HepG2 (cell line): ENCODE measurements at regions not wholly inside any gene's neighbourhood (a gene's known extent, or its start where the extent isn't known, plus 50 kb on each side); places are given as distances from the start of the nearest gene placed in this dataset.

ENCODE experiments used
- ATAC-seq: fragments of 200-7000 bp; cut with Tn5 transposase; 3 replicates; pipeline ENCODE4 v1.9.1; 2020; ENCODE audit warnings: mild to moderate bottlenecking, moderate library complexity
- BruUV-seq: library from RNA; stranded (reverse); fragments of 400-500 nt; replicated peaks from 2 replicates; lab custom pipeline; 2021; lab: Mats Ljungman, UMichigan
- CTCF ChIA-PET: fragments of 300-600 bp; formaldehyde crosslinking; extraction: SDS; loops from one replicate; lab custom pipeline; 2021; ENCODE audit warnings: low total read pairs, inconsistent platforms, low intra/inter-chr PET ratio; lab: Yijun Ruan, JAX
- POLR2A ChIA-PET: fragments of 350-600 bp; sonication (Branson Sonifier 250); formaldehyde crosslinking; loops from one replicate; lab custom pipeline; 2020; ENCODE audit warnings: antibody characterized with exemption, inconsistent platforms; lab: Yijun Ruan, JAX
- DNase-seq: peaks from one replicate; pipeline ENCODE4 v3.0.0-alpha.2; 2015; ENCODE audit warnings: low spot score
- FAIRE-seq: peaks from 3 replicates; lab custom pipeline; 2011; peaks lifted over from hg19 to GRCh38; lab: Jason Lieb, UNC
- H2AFZ ChIP-seq: one replicate; pipeline ENCODE4 v1.6.1; 2011; ENCODE audit warnings: low read length, inconsistent platforms
- H3K27ac ChIP-seq: fragments of 300-600 bp; 3 replicates; pipeline ENCODE4 v1.8.0; 2011; ENCODE audit warnings: mixed run types, mild to moderate bottlenecking, mixed read lengths, low read length, inconsistent platforms; ENCODE audit not compliant: insufficient read depth; ENCODE audit errors: extremely low read length
- H3K27me3 ChIP-seq, 2 experiments: fragments of 200-600 bp in 1 of 2; 2 replicates in 1 of 2; 3 replicates in 1 of 2; pipeline versions ENCODE4 v1.6.0 to v1.8.0; 2011; ENCODE audit warnings: low read length in 2 of 2, mild to moderate bottlenecking in 2 of 2, moderate library complexity in 2 of 2, inconsistent platforms in 1 of 2; ENCODE audit not compliant: insufficient read depth in 2 of 2, control insufficient read depth in 1 of 2
- H3K36me3 ChIP-seq, 2 experiments: fragments of 200-600 bp in 1 of 2; replicated peaks in 1 of 2; 2 replicates in 1 of 2; 3 replicates in 1 of 2; pipeline versions ENCODE4 v1.5.1 to v1.8.0; 2011; ENCODE audit warnings: low read length in 2 of 2, inconsistent platforms in 1 of 2; ENCODE audit not compliant: insufficient read depth in 2 of 2, control insufficient read depth in 1 of 2
- H3K4me1 ChIP-seq: 2 replicates; pipeline ENCODE4 v1.5.1; 2012; ENCODE audit warnings: low read length, inconsistent platforms; ENCODE audit not compliant: insufficient read depth
- H3K4me2 ChIP-seq: 2 replicates; pipeline ENCODE4 v1.6.0; 2011; ENCODE audit warnings: low read depth, low read length, inconsistent platforms
- H3K4me3 ChIP-seq, 3 experiments: fragments of 200-600 bp in 1 of 3; sonication (generic), shearing (Covaris generic) in 1 of 3; replicated peaks in 1 of 3; 2 replicates each; pipeline ENCODE4 v1.5.1; 2011 to 2016; ENCODE audit warnings: low read length in 3 of 3, inconsistent platforms in 2 of 3, low read depth in 2 of 3, mild to moderate bottlenecking in 2 of 3, control low read depth in 1 of 3, mixed read lengths in 1 of 3; ENCODE audit not compliant: insufficient read depth in 1 of 3
- H3K79me2 ChIP-seq: one replicate; pipeline ENCODE4 v1.6.1; 2011; ENCODE audit warnings: low read length, inconsistent platforms; ENCODE audit not compliant: insufficient read depth
- H3K9ac ChIP-seq: 2 replicates; pipeline ENCODE4 v1.6.0; 2011; ENCODE audit warnings: mild to moderate bottlenecking, low read depth, low read length, inconsistent platforms; ENCODE audit not compliant: insufficient read depth
- H3K9me3 ChIP-seq: 2 replicates; pipeline ENCODE4 v1.5.1; 2012; ENCODE audit warnings: mild to moderate bottlenecking, low read length
- H4K20me1 ChIP-seq: 2 replicates; pipeline ENCODE4 v1.6.0; 2011; ENCODE audit warnings: inconsistent platforms, mild to moderate bottlenecking, low read length, moderate library complexity; ENCODE audit not compliant: insufficient read depth
- BORCS8-MEF2B ChIP-seq: sonication (generic); formaldehyde crosslinking; IDR thresholded peaks from 2 replicates; pipeline ENCODE4 v1.8.0; 2022; ENCODE audit warnings: mild to moderate bottlenecking, missing genetic modification reagents
- FOXP4 ChIP-seq: sonication (generic); formaldehyde crosslinking; IDR thresholded peaks from 2 replicates; pipeline ENCODE4 v1.4.0; 2020; ENCODE audit warnings: missing genetic modification reagents
- IRX3 ChIP-seq: sonication (generic); formaldehyde crosslinking; IDR thresholded peaks from 2 replicates; pipeline ENCODE4 v1.8.1; 2023; ENCODE audit warnings: mild to moderate bottlenecking, low read depth, missing genetic modification reagents, borderline replicate concordance
- JUN ChIP-seq: sonication (generic); formaldehyde crosslinking; IDR thresholded peaks from 2 replicates; pipeline ENCODE4 v1.4.0; 2020; ENCODE audit warnings: mild to moderate bottlenecking, missing genetic modification reagents
- KAT2B ChIP-seq: fragments of 150-350 bp; IDR thresholded peaks from 2 replicates; pipeline ENCODE4 v1.6.1; 2014; ENCODE audit warnings: low read depth, low read length, borderline replicate concordance
- KMT2A ChIP-seq: sonication (generic); formaldehyde crosslinking; IDR thresholded peaks from 2 replicates; pipeline ENCODE4 v1.4.0; 2020; ENCODE audit warnings: missing genetic modification reagents
- MAF1 ChIP-seq: sonication (generic); formaldehyde crosslinking; IDR thresholded peaks from 2 replicates; pipeline ENCODE4 v1.5.0; 2020; ENCODE audit warnings: missing genetic modification reagents, borderline replicate concordance
- POLR2AphosphoS5 ChIP-seq: IDR thresholded peaks from 2 replicates; pipeline ENCODE4 v1.6.1; 2012; ENCODE audit warnings: low read depth, low read length
- SMAD1 ChIP-seq: sonication (generic); formaldehyde crosslinking; IDR thresholded peaks from 2 replicates; pipeline ENCODE4 v1.4.0; 2020; ENCODE audit warnings: missing genetic modification reagents, low read depth, mild to moderate bottlenecking, borderline replicate concordance
- ZBTB34 ChIP-seq: sonication (generic); formaldehyde crosslinking; IDR thresholded peaks from 2 replicates; pipeline ENCODE4 v1.8.0; 2022; ENCODE audit warnings: mild to moderate bottlenecking, missing genetic modification reagents
- ZKSCAN8 ChIP-seq: IDR thresholded peaks from 2 replicates; pipeline ENCODE4 v1.6.1; 2016; ENCODE audit warnings: borderline replicate concordance, missing genetic modification reagents, missing compliant biosample characterization
- ZNF235 ChIP-seq: sonication (generic); formaldehyde crosslinking; IDR thresholded peaks from 2 replicates; pipeline ENCODE4 v1.8.1; 2023; ENCODE audit warnings: mild to moderate bottlenecking, missing genetic modification reagents, borderline replicate concordance
- ZNF367 ChIP-seq: sonication (generic); formaldehyde crosslinking; IDR thresholded peaks from 2 replicates; pipeline ENCODE4 v1.4.0; 2020; ENCODE audit warnings: missing genetic modification reagents, borderline replicate concordance
- ZNF781 ChIP-seq: sonication (generic); formaldehyde crosslinking; IDR thresholded peaks from 2 replicates; pipeline ENCODE4 v1.5.1; 2020; ENCODE audit warnings: borderline replicate concordance, mild to moderate bottlenecking, missing genetic modification reagents; ENCODE audit errors: not compliant biosample characterization
- ZNF839 ChIP-seq: sonication (generic); formaldehyde crosslinking; IDR thresholded peaks from 2 replicates; pipeline ENCODE4 v1.4.0; 2020; ENCODE audit warnings: missing genetic modification reagents, mild to moderate bottlenecking, borderline replicate concordance
- WGBS: methylation state at CpG from one replicate; pipeline ENCODE4 v1.1.6; 2017; ENCODE audit warnings: low lambda C conversion rate; 5-methylcytosine and 5-hydroxymethylcytosine counted together
- in situ Hi-C: cut with HindIII; loops from 2 replicates; pipeline ENCODE4 v1.10.0; 2017; ENCODE audit warnings: low pct_unique_long_range_greater_than_20kb; ENCODE audit not compliant: extremely low pct_ligation_motif_present
- intact Hi-C: fragments of 100-400 bp; cut with micrococcal nuclease; formaldehyde crosslinking; loops from one replicate; pipeline ENCODE4 v1.10.0; 2022; ENCODE audit not compliant: unreplicated experiment

GRCh38 chr1:164417016-164417704 lies 141.8 kb upstream of the PBX1 start:
- no peaks in the 10 kb centered on the region for H3K79me2 ChIP-seq
- H3K27ac ChIP-seq: no peak overlapping the region
- ATAC-seq (no peak), FAIRE-seq (no peak), DNase-seq (no peak)
- H3K4me3 ChIP-seq: no peak overlapping the region
- ChIA-PET CTCF (no interaction called here), POLR2A (no interaction called here)
- H4K20me1 ChIP-seq: no peaks in the 10 kb centered on the region
- 0% methylated on average over 2 of the region's 2 CpGs for WGBS
- peaks cover 56% of the 10 kb centered on the region for H3K9me3 ChIP-seq
- no peaks in the 10 kb centered on the region for H3K36me3 ChIP-seq
- H3K9ac ChIP-seq: no peak overlapping the region
- no peaks in the 10 kb centered on the region for H3K4me1 ChIP-seq
- in situ Hi-C loops: no loop called here
- H3K4me2 ChIP-seq: no peak overlapping the region
- H2AFZ ChIP-seq: no peak overlapping the region
- TF ChIP-seq POLR2AphosphoS5 (no peak), BORCS8-MEF2B (CRISPR knock-in tag) (no peak), SMAD1 (CRISPR knock-in tag) (no peak), ZNF367 (CRISPR knock-in tag) (no peak), FOXP4 (CRISPR knock-in tag) (no peak)
- TF ChIP-seq, all 625 proteins: peak for 0
- intact Hi-C loops: no loop called here
- no TSS peak for BruUV-seq
- H3K27me3 ChIP-seq: no peaks in the 10 kb centered on the region; a peak in 1 of 5 replicates

- no peaks in the 10 kb centered on the region; a peak in 1 of 5 replicates for H3K27me3 ChIP-seq
- H3K9ac ChIP-seq: no peak overlapping the region
- H3K79me2 ChIP-seq: no peaks in the 10 kb centered on the region
- ATAC-seq (no peak), FAIRE-seq (no peak), DNase-seq (no peak)
- ChIA-PET CTCF (no interaction called here), POLR2A (no interaction called here)
- no peak overlapping the region for H3K4me3 ChIP-seq
- peaks cover 55% of the 10 kb centered on the region for H3K9me3 ChIP-seq
- no peak overlapping the region for H3K4me2 ChIP-seq
- in situ Hi-C loops: no loop called here
- no TSS peak for BruUV-seq
- intact Hi-C loops: no loop called here
- H3K36me3 ChIP-seq: no peaks in the 10 kb centered on the region
- H3K27ac ChIP-seq: no peak overlapping the region
- WGBS: 21% methylated on average over 1 of the region's 1 CpG
- no peaks in the 10 kb centered on the region for H4K20me1 ChIP-seq
- no peak overlapping the region for H2AFZ ChIP-seq
- H3K4me1 ChIP-seq: no peaks in the 10 kb centered on the region
- no peak for TF ChIP-seq ZNF839 (CRISPR knock-in tag)
- no peak for TF ChIP-seq IRX3 (CRISPR knock-in tag)
- no peak for TF ChIP-seq ZBTB34
- TF ChIP-seq MAF1 (CRISPR knock-in tag): no peak
- TF ChIP-seq ZNF235: no peak
- no peak for TF ChIP-seq KAT2B
- no peak for TF ChIP-seq JUN (CRISPR knock-in tag)
- no peak for TF ChIP-seq KMT2A
- no peak for TF ChIP-seq ZKSCAN8 (CRISPR knock-in tag)
- no peak for TF ChIP-seq ZNF781 (CRISPR knock-in tag)
These were observed 135.8 kb upstream of the PBX1 start for GRCh38 chr1:164423136-164423535.
